D721Med (cell line): ENCODE measurements at regions not wholly inside any gene's neighbourhood (a gene's known extent, or its start where the extent isn't known, plus 50 kb on each side); places are given as distances from the start of the nearest gene placed in this dataset.
"Not testable (repeated sequence)": the region's sequence is repeated elsewhere in the genome, so short reads cannot be mapped to it uniquely, and the experiment has no call there.

ENCODE experiments used
- DNase-seq: peaks from one replicate; pipeline ENCODE4 v3.0.0; 2011; ENCODE audit warnings: low spot score; ENCODE audit not compliant: insufficient read length
- FAIRE-seq: peaks from 2 replicates; lab custom pipeline; 2011; peaks lifted over from hg19 to GRCh38; lab: Jason Lieb, UNC
- CTCF ChIP-seq: IDR thresholded peaks from 2 replicates; pipeline ENCODE4 v1.5.1; 2012; ENCODE audit warnings: mild to moderate bottlenecking, control low read depth; ENCODE audit not compliant: insufficient read depth; ENCODE audit errors: missing control alignments

- no peak for FAIRE-seq
- TF ChIP-seq CTCF = no peak
- DNase-seq = no peak
Measured at GRCh38 chr2:124996406-124996805, 971.3 kb downstream of the CNTNAP5 start.

DNA sequence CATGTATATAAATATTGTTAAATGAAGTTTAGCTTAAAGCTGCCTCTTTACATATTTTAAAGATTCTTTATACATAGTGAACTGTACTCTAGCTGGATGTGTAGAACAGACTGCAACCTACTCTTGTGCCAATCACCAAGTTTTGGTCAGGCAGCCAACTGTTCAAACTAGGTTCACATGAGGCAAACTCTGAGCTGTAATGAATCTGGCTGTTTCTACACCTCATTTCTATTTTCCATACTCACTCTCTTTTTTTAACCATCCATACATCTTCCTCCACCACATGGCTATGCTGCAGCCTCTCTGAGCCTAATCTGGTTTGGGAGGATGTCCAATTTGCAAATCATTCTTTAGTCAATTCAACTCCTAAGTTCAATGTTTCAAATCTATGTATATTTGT, 974.8 kb downstream of the CNTNAP5 start:
- FAIRE-seq = no peak
- TF ChIP-seq CTCF = no peak

GRCh38 chr2:125004106-125004800, 979.2 kb downstream of the CNTNAP5 start:
- TF ChIP-seq CTCF = no peak
- no peak for FAIRE-seq
- no peak for DNase-seq

More for the DNA sequence above, 974.8 kb downstream of the CNTNAP5 start:
- no peak for DNase-seq

DNA sequence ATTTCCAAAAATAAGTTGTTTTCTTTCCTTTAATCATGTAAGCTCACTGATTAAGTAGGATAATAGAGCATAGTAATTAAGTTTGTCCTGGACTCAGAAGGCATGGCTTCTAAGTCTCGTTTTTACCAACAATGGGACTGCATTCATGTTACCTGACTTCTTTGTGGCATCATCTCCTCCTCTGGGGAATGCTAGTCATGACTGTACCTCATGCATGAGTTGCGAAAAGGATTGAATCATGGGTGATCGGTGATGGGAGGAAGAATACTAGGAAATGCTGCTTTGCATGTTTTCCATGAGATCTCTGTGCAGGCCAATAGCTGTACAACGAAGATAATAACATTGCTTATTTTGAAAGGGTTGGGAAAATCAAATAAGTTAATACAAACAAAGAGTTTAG, 981.6 kb downstream of the CNTNAP5 start:
- FAIRE-seq (no peak), DNase-seq (no peak)
- no peak for TF ChIP-seq CTCF

GRCh38 chr2:125028721-125029120, 1003.6 kb downstream of the CNTNAP5 start:
- FAIRE-seq, DNase-seq: not testable (repeated sequence)

DNA sequence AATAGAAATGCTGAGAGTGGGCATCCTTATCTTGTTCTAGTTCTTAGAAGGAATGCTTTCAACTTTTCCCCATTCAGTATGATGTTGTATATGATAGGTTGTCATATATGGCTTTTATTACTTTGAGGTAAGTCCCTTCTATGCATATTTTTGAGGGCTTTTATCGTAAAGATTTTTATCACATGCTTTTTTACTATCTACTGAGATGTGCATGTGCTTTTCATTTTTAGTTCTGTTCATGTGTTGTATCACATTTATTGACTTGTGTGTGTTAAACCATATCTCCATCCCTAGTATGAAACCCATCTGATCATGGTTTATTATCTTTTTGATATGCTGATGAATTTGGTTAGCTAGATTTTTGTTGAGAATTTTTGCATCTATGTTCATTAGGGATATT, 1008.8 kb downstream of the CNTNAP5 start:
- DNase-seq (no peak), FAIRE-seq (no peak)

DNA sequence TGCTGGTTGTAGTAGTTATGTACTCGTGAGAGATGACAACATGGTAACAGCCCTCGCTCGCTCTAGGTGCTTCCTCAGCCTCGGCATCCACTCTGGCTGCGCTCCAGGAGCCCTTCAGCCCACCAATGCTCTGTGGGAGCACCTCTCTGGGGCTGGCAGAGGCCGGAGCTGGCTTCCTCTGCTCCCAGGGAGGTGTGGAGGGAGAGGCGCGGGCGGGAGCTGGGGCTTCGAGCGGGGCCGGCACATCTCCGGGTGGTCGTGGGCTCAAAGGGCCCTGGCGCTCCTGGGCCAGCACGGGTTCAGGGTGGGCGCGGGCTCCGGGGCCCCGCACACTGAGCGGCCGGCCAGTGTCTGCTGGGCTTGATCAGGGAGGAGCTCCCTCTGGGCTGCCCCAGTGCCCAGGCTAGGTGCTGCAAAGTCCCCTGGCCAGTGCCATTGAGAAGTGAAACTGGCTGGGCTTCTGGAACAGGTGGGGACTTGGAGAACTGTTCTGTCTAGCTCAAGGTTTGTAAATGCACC, 1012.1 kb downstream of the CNTNAP5 start:
- no peak for DNase-seq
- TF ChIP-seq CTCF = no peak
- FAIRE-seq = no peak

More for the DNA sequence above, 1008.8 kb downstream of the CNTNAP5 start:
- no peak for TF ChIP-seq CTCF

GRCh38 chr2:125041846-125042245, 1016.8 kb downstream of the CNTNAP5 start:
- FAIRE-seq = no peak
- no peak for TF ChIP-seq CTCF
- no peak for DNase-seq
